ENCODE measurements at regions not wholly inside any gene's neighbourhood (a gene's known extent, or its start where the extent isn't known, plus 50 kb on each side); places are given as distances from the start of the nearest gene placed in this dataset.

- TF ChIP-seq CTCF (conservative IDR thresholded peaks at IDR 0.05; ENCODE audit: low read length) (no peak), EZH2phosphoT487 (IDR thresholded peaks at IDR 0.05; ENCODE audit: borderline replicate concordance) (no peak)
Observed at GRCh38 chr5:133688391-133688790, 76.0 kb upstream of the FSTL4 start.
